AG20443 (cell line): ENCODE measurements at regions not wholly inside any gene's neighbourhood (a gene's known extent, or its start where the extent isn't known, plus 50 kb on each side); places are given as distances from the start of the nearest gene placed in this dataset.
"Not testable (repeated sequence)": the region's sequence is repeated elsewhere in the genome, so short reads cannot be mapped to it uniquely, and the experiment has no call there.

ENCODE experiments used
- DNase-seq: peaks from one replicate; pipeline ENCODE4 v3.0.0; 2012; ENCODE audit warnings: low spot score, mixed read lengths

GRCh38 chr16:86074651-86075487 is 175.9 kb downstream of the IRF8 start:
- no peak for DNase-seq

GRCh38 chr16:86075488-86075785 is 176.5 kb downstream of the IRF8 start:
- DNase-seq, result no peak

GRCh38 chr16:86075839-86076440 is 177.0 kb downstream of the IRF8 start:
- no peak for DNase-seq

GRCh38 chr16:86076606-86077005 is 177.6 kb downstream of the IRF8 start:
- DNase-seq, result no peak

- no peak for DNase-seq
Observed at GRCh38 chr16:86077243-86077940, 178.4 kb downstream of the IRF8 start.

- DNase-seq, result no peak
Observed at GRCh38 chr16:86078121-86078600, 179.2 kb downstream of the IRF8 start.

GRCh38 chr16:86078711-86079110 is 179.7 kb downstream of the IRF8 start:
- not testable (repeated sequence) for DNase-seq

- no peak for DNase-seq
Observed at GRCh38 chr16:86079255-86079885, 180.4 kb downstream of the IRF8 start.

GRCh38 chr16:86080131-86080875 is 181.3 kb downstream of the IRF8 start:
- no peak for DNase-seq

GRCh38 chr16:86080982-86081381 is 182.0 kb downstream of the IRF8 start:
- DNase-seq, result no peak

- DNase-seq, result no peak
Observed at GRCh38 chr16:86082418-86083030, 183.6 kb downstream of the IRF8 start.

- DNase-seq, result no peak
Observed at GRCh38 chr16:86083382-86084002, 184.5 kb downstream of the IRF8 start.

- no peak for DNase-seq
Observed at GRCh38 chr16:86085161-86085611, 186.2 kb downstream of the IRF8 start.

- no peak for DNase-seq
Observed at GRCh38 chr16:86085795-86086194, 186.8 kb downstream of the IRF8 start.

GRCh38 chr16:86086471-86086870 is 187.5 kb downstream of the IRF8 start:
- no peak for DNase-seq

- no peak for DNase-seq
Observed at GRCh38 chr16:86087011-86087895, 188.3 kb downstream of the IRF8 start.

GRCh38 chr16:86087896-86088230 is 188.9 kb downstream of the IRF8 start:
- DNase-seq, result no peak

- DNase-seq, result no peak
Observed at GRCh38 chr16:86088287-86088686, 189.3 kb downstream of the IRF8 start.

- no peak for DNase-seq
Observed at GRCh38 chr16:86088816-86089215, 189.9 kb downstream of the IRF8 start.

GRCh38 chr16:86089334-86089900 is 190.5 kb downstream of the IRF8 start:
- DNase-seq, result no peak
